ENCODE measurements at regions not wholly inside any gene's neighbourhood (a gene's known extent, or its start where the extent isn't known, plus 50 kb on each side); places are given as distances from the start of the nearest gene placed in this dataset.

DNA sequence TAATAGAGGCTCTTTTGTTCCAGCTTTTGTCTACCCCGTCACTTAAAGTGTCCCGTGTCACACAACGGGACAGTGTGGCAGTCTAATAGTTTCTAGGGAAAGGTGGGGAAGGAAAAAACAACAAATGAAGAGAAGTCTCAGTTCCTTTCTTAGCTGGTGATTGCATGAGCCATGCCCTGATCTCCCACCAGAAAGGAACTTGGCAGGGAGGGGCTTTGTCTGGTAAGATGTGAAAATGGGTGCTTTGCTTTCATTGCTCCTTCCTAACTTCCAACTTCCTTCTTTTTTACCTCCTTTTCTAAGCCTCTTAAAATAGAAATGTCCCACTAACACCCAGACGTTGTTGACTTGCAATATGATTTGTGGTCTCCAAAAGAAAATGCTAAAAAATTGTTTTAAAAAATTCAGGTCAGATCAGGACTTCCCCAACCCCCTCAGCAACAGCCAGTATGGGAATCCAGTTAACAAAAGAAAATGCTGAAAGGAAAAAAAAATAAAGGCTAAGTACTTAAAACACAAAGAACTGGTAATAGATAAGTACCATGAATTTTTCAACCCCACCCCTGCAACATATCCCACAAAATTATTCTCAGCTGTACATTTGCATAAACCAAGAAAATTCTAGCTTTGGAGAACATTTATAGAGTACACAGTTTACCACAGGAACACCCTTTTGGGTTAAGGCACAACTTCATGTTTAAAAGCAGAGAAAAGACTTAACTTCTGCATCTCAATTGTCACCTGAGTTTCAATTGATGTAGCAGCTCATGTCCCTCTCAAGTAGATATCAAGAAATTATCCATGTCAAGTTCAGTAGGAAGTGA is 106.2 kb downstream of the NIBAN1 start:
- no peaks in the 10 kb centered on the region for H3K36me3 ChIP-seq (ENCODE audit: control insufficient read depth, insufficient read depth, low read length)
- ATAC-seq (no peak), DNase-seq (ENCODE audit: low read depth, low spot score) (no peak)
- H3K27ac ChIP-seq (ENCODE audit: low read length), result no peak overlapping the region
- CTCF ChIA-PET, result no interaction called here
- H3K9me3 ChIP-seq (ENCODE audit: control insufficient read depth, insufficient read depth, low read depth, low read length), result no peaks in the 10 kb centered on the region
- no TSS peak for BruUV-seq (replicated peaks)
- POLR2A ChIA-PET, result interaction anchor here (0.6 kb wide), 1 partner anchor 268 kb away, joined by 4 read pairs; no protein-coding TSS in a partner anchor
- H3K4me3 ChIP-seq (ENCODE audit: low read depth in 2 of 2, low read length in 2 of 2), result no peak overlapping the region
- in situ Hi-C loops (cut with HindIII; ENCODE audit: low pct_unique_long_range_greater_than_20kb, low sequenced_read_pairs), result no loop called here
- H3K27me3 ChIP-seq (ENCODE audit: control insufficient read depth, insufficient read depth, low read length), result no peaks in the 10 kb centered on the region
- intact Hi-C loops (cut with micrococcal nuclease; ENCODE audit: unreplicated experiment), result no loop called here
- TF ChIP-seq CTCF (IDR thresholded peaks at IDR 0.05) (no peak), REST (IDR thresholded peaks at IDR 0.05; ENCODE audit: insufficient read depth in 1 of 2, low read depth in 2 of 2, low read length in 1 of 2) (no peak), POLR2AphosphoS5 (IDR thresholded peaks at IDR 0.05; ENCODE audit: low read depth, low read length) (no peak), TCF7L2 (IDR thresholded peaks at IDR 0.05; ENCODE audit: low read depth, low read length) (no peak), SIN3A (IDR thresholded peaks at IDR 0.05; ENCODE audit: borderline replicate concordance, insufficient read depth, low read depth, low read length) (no peak)
- H3K4me1 ChIP-seq (ENCODE audit: control insufficient read depth, insufficient read depth, low read length), result no peaks in the 10 kb centered on the region

DNA sequence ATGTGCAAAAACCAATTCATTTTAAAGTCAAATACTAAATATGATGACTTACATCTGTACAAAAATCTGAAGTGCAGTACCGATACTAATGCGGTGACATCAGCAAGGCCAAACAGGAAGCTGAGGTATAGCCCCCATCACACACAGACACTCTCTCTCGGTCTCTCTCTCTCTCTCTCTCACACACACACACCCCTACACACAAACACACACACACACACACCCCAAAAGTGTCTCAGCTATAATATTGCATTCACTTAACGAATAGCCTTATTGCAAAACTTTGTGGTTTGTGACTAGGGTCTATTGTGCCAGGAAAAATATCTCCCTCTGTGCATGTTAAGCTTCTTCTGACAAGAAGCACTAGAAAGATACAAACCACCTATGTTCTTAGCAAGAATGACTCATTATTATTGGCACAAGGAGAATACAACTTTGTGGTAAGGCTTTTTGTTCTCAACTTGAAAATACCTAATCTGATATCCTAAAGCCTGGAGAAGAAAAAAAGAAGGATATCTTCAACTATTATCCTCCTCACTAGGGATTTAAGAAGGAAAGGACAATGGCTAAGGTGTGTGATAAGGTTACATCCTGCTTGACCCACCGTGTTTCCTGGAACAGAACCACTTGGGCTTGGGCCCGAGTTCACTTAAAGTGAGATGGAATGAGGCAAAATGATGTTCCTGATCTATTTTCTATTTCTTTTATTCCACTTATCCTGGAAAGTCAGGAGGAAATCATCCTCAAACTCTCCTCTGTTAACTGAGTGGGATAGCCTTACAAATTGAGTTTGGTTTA is 107.1 kb downstream of the NIBAN1 start:
- BruUV-seq (replicated peaks), result no TSS peak
- DNase-seq (ENCODE audit: low read depth, low spot score) (no peak), ATAC-seq (no peak)
- intact Hi-C loops (cut with micrococcal nuclease; ENCODE audit: unreplicated experiment), result no loop called here
- no peak for TF ChIP-seq TCF7L2 (IDR thresholded peaks at IDR 0.05; ENCODE audit: low read depth, low read length)
- TF ChIP-seq CTCF (IDR thresholded peaks at IDR 0.05), result no peak
- no peak for TF ChIP-seq POLR2AphosphoS5 (IDR thresholded peaks at IDR 0.05; ENCODE audit: low read depth, low read length)
- no peak for TF ChIP-seq SIN3A (IDR thresholded peaks at IDR 0.05; ENCODE audit: borderline replicate concordance, insufficient read depth, low read depth, low read length)
- TF ChIP-seq REST (IDR thresholded peaks at IDR 0.05; ENCODE audit: insufficient read depth in 1 of 2, low read depth in 2 of 2, low read length in 1 of 2), result no peak
- in situ Hi-C loops (cut with HindIII; ENCODE audit: low pct_unique_long_range_greater_than_20kb, low sequenced_read_pairs), result no loop called here
- H3K4me1 ChIP-seq (ENCODE audit: control insufficient read depth, insufficient read depth, low read length), result no peaks in the 10 kb centered on the region
- no peaks in the 10 kb centered on the region for H3K27me3 ChIP-seq (ENCODE audit: control insufficient read depth, insufficient read depth, low read length)
- no peak overlapping the region for H3K27ac ChIP-seq (ENCODE audit: low read length)
- ChIA-PET POLR2A (interaction anchor here (0.6 kb wide), 1 partner anchor 269 kb away, joined by 4 read pairs; no protein-coding TSS in a partner anchor), CTCF (no interaction called here)
- no peaks in the 10 kb centered on the region for H3K36me3 ChIP-seq (ENCODE audit: control insufficient read depth, insufficient read depth, low read length)
- no peaks in the 10 kb centered on the region for H3K9me3 ChIP-seq (ENCODE audit: control insufficient read depth, insufficient read depth, low read depth, low read length)
- no peak overlapping the region for H3K4me3 ChIP-seq (ENCODE audit: low read depth in 2 of 2, low read length in 2 of 2)

Data from Panc1 (cell line).